GM21717 (cell line): ENCODE measurements at regions not wholly inside any gene's neighbourhood (a gene's known extent, or its start where the extent isn't known, plus 50 kb on each side); places are given as distances from the start of the nearest gene placed in this dataset.
"Not testable (repeated sequence)": the region's sequence is repeated elsewhere in the genome, so short reads cannot be mapped to it uniquely, and the experiment has no call there.

Experiments
- ATAC-seq: cut with Tn5 transposase; IDR thresholded peaks from one replicate; pipeline ENCODE4 v1.9.1; 2021; ENCODE audit warnings: mild to moderate bottlenecking, moderate library complexity; ENCODE audit not compliant: unreplicated experiment

- ATAC-seq: no peak
Observed at GRCh38 chr11:41519696-41520095, 60.2 kb upstream of the LRRC4C start.

- ATAC-seq: no peak
Observed at GRCh38 chr11:41522391-41522790, 62.9 kb upstream of the LRRC4C start.

GRCh38 chr11:41522899-41523672 is 63.6 kb upstream of the LRRC4C start:
- ATAC-seq: no peak

GRCh38 chr11:41527530-41527929 is 68.1 kb upstream of the LRRC4C start:
- ATAC-seq: no peak

GRCh38 chr11:41532413-41532812 is 73.0 kb upstream of the LRRC4C start:
- ATAC-seq: no peak

GRCh38 chr11:41533761-41534160 is 74.3 kb upstream of the LRRC4C start:
- ATAC-seq: no peak

GRCh38 chr11:41534391-41534790 is 74.9 kb upstream of the LRRC4C start:
- ATAC-seq: no peak

GRCh38 chr11:41534861-41535260 is 75.4 kb upstream of the LRRC4C start:
- ATAC-seq: no peak

GRCh38 chr11:41536021-41536568 is 76.6 kb upstream of the LRRC4C start:
- no peak for ATAC-seq

GRCh38 chr11:41544902-41545301 is 85.5 kb upstream of the LRRC4C start:
- ATAC-seq: not testable (repeated sequence)

- ATAC-seq: no peak
Observed at GRCh38 chr11:41578421-41579051, 119.1 kb upstream of the LRRC4C start.

- ATAC-seq: no peak
Observed at GRCh38 chr11:41579546-41579945, 120.1 kb upstream of the LRRC4C start.

GRCh38 chr11:41609511-41609910 is 150.1 kb upstream of the LRRC4C start:
- ATAC-seq: no peak

GRCh38 chr11:41612415-41612814 is 153.0 kb upstream of the LRRC4C start:
- ATAC-seq: no peak

GRCh38 chr11:41613326-41613725 is 153.9 kb upstream of the LRRC4C start:
- ATAC-seq: no peak

- no peak for ATAC-seq
Observed at GRCh38 chr11:41622707-41623359, 163.4 kb upstream of the LRRC4C start.

GRCh38 chr11:41659985-41660384 is 200.5 kb upstream of the LRRC4C start:
- no peak for ATAC-seq

- ATAC-seq: no peak
Observed at GRCh38 chr11:41660585-41660984, 201.1 kb upstream of the LRRC4C start.

- ATAC-seq: no peak
Observed at GRCh38 chr11:41665441-41666360, 206.2 kb upstream of the LRRC4C start.

GRCh38 chr11:41666951-41667653 is 207.7 kb upstream of the LRRC4C start:
- no peak for ATAC-seq
